Astrocyte of the cerebellum (primary cell): ENCODE measurements at regions not wholly inside any gene's neighbourhood (a gene's known extent, or its start where the extent isn't known, plus 50 kb on each side); places are given as distances from the start of the nearest gene placed in this dataset.
A peak's percentile ranks its signal among the peaks of the same experiment; 100 is the strongest.

Source experiments
- DNase-seq: peaks from one replicate; pipeline ENCODE4 v3.0.0-alpha.2; 2011; ENCODE audit warnings: low read depth
- H3K4me3 ChIP-seq: 2 replicates; pipeline ENCODE4 v1.5.1; 2011; ENCODE audit warnings: mild to moderate bottlenecking, low read depth, low read length, moderate library complexity
- CTCF ChIP-seq: IDR thresholded peaks from 2 replicates; pipeline ENCODE4 v1.5.1; 2012; ENCODE audit warnings: low read length, low read depth, moderate library complexity, mild to moderate bottlenecking; ENCODE audit errors: missing control alignments
- in situ Hi-C: cut with HindIII; loops from 2 replicates; pipeline ENCODE4 v1.10.0; 2017; ENCODE audit warnings: low sequenced_read_pairs

- no peak for DNase-seq
- in situ Hi-C loops: no loop called here
- no peak overlapping the region for H3K4me3 ChIP-seq
- TF ChIP-seq CTCF: no peak
Measured at GRCh38 chr3:168747697-168748096, 652.0 kb upstream of the GOLIM4 start.

- in situ Hi-C loops: no loop called here
- no peak overlapping the region for H3K4me3 ChIP-seq
- TF ChIP-seq CTCF: no peak
- DNase-seq: no peak
Measured at GRCh38 chr3:168738527-168739325, 643.0 kb upstream of the GOLIM4 start.

- TF ChIP-seq CTCF: no peak
- H3K4me3 ChIP-seq: no peak overlapping the region
- DNase-seq: no peak
- in situ Hi-C loops: no loop called here
Measured at GRCh38 chr3:168736202-168736601, 640.5 kb upstream of the GOLIM4 start.

GRCh38 chr3:168730073-168730472 is 634.3 kb upstream of the GOLIM4 start:
- TF ChIP-seq CTCF: no peak
- no peak for DNase-seq
- in situ Hi-C loops: no loop called here
- no peak overlapping the region for H3K4me3 ChIP-seq

- in situ Hi-C loops: no loop called here
- no peak for TF ChIP-seq CTCF
- DNase-seq: peak; percentile 80
- H3K4me3 ChIP-seq: no peak overlapping the region
Measured at GRCh38 chr3:168722091-168722490, 626.4 kb upstream of the GOLIM4 start.

- TF ChIP-seq CTCF: no peak
- in situ Hi-C loops: no loop called here
- DNase-seq: no peak
- no peak overlapping the region for H3K4me3 ChIP-seq
Measured at GRCh38 chr3:168714609-168715240, 619.0 kb upstream of the GOLIM4 start.
